ENCODE measurements at regions not wholly inside any gene's neighbourhood (a gene's known extent, or its start where the extent isn't known, plus 50 kb on each side); places are given as distances from the start of the nearest gene placed in this dataset.
"Not testable (repeated sequence)": the region's sequence is repeated elsewhere in the genome, so short reads cannot be mapped to it uniquely, and the experiment has no call there.

DNA sequence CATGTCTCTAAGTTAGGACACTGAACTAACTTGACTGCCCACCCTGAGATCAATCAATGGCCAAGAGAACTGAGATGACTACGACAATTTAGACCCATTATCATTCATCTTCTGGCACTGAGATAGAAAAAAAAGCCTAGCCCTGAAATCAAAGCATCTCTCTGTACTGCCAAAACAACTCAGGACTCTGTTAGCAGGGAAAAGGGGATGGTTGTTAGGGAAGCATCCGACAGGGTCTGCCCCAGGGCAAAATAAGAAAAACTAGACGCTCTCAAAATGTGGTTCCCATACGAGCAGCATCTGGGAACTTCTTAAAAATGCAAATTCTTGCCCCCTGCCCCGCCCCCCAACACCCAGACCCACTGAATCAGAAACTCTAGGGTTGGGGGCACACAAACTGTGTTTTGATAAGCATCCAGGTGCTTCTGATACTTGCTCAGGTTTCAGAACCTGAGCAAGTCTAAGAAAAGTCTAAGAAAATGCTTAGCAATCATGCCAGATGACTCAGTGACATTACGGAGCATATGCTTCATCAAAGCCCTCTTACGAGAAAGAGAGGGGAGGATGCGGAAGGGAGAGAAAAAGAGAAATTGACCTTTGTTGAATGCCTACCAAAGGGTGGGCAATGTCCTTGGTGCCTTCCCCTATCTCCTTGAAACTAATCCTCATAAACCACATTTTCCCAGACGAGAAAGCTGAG, 172.8 kb upstream of the HES1 start:
- Mint-ChIP-seq H3K27me3 (peaks cover 12% of the 10 kb centered on the region), H3K36me3 (ENCODE audit: insufficient read depth) (no peaks in the 10 kb centered on the region), H3K27ac (no peak overlapping the region), H3K4me1 (ENCODE audit: low read depth) (no peaks in the 10 kb centered on the region), H3K9me3 (ENCODE audit: low read depth) (no peaks in the 10 kb centered on the region), H3K4me3 (ENCODE audit: low read depth) (no peak overlapping the region)
- DNase-seq (ENCODE audit: low spot score, unreplicated experiment): no peak
- TF ChIP-seq, protein P1, sequence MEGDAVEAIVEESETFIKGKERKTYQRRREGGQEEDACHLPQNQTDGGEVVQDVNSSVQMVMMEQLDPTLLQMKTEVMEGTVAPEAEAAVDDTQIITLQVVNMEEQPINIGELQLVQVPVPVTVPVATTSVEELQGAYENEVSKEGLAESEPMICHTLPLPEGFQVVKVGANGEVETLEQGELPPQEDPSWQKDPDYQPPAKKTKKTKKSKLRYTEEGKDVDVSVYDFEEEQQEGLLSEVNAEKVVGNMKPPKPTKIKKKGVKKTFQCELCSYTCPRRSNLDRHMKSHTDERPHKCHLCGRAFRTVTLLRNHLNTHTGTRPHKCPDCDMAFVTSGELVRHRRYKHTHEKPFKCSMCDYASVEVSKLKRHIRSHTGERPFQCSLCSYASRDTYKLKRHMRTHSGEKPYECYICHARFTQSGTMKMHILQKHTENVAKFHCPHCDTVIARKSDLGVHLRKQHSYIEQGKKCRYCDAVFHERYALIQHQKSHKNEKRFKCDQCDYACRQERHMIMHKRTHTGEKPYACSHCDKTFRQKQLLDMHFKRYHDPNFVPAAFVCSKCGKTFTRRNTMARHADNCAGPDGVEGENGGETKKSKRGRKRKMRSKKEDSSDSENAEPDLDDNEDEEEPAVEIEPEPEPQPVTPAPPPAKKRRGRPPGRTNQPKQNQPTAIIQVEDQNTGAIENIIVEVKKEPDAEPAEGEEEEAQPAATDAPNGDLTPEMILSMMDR (IDR thresholded peaks at IDR 0.05; ENCODE audit: unreplicated experiment): no peak

DNA sequence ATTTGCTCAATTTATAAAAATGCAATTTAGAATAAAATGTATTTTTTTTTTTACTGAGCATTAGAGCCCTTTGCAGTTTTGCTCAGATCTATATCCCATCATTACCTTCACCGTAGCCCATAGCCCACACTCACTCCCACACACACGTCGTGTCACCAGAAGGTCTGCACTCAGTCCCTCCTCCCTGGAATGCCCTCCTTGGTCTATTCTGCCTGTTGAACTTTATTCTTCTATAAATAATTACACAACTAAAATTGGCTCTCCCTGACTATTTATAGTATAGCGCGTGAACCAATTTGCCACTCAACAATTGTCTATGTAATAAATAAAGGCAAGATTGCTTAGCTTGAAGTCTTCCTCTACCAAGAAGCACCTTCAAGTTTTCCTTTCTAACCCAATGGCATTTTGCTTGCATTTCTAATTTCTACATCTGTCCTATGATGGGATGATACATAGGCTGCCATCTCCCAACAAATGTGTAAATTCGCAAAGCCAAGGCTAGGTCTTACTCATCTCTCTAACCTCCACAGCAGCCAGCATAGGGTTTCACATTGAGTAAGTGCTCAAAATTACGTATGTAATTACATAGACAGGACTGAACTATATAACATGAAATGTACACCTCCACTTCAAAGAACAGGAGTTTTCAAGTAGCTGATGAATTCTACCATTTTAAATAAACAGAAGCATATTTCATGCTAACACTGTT, 172.0 kb upstream of the HES1 start:
- H3K9me3 Mint-ChIP-seq (ENCODE audit: low read depth): no peaks in the 10 kb centered on the region
- peaks cover 12% of the 10 kb centered on the region for H3K27me3 Mint-ChIP-seq
- H3K4me1 Mint-ChIP-seq (ENCODE audit: low read depth): peaks cover 2% of the 10 kb centered on the region
- no peak overlapping the region for H3K4me3 Mint-ChIP-seq (ENCODE audit: low read depth)
- TF ChIP-seq, protein P1 (IDR thresholded peaks at IDR 0.05; ENCODE audit: unreplicated experiment): no peak
- H3K36me3 Mint-ChIP-seq (ENCODE audit: insufficient read depth): no peaks in the 10 kb centered on the region
- H3K27ac Mint-ChIP-seq: peak overlapping the region; percentile 42
- no peak for DNase-seq (ENCODE audit: low spot score, unreplicated experiment)

DNA sequence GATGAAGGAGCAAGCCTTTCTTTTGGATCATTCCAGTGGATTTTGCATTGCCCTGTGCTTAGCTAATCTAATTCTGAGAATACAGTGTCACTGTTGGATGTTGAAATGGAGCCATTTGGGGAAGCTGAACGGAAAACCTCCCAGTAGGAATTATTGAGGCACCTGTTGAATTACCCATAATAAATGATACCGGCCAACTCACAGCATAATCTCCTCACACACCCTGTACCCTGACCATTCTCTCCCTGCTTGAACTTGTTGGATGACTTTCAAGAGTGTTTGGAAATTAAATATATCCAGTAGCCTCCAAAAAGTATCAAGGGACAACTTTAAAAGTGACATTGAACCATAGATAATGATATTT, 171.4 kb upstream of the HES1 start:
- Mint-ChIP-seq H3K4me1 (ENCODE audit: low read depth) (peaks cover 3% of the 10 kb centered on the region), H3K27me3 (peaks cover 12% of the 10 kb centered on the region), H3K4me3 (ENCODE audit: low read depth) (no peak overlapping the region), H3K36me3 (ENCODE audit: insufficient read depth) (no peaks in the 10 kb centered on the region), H3K9me3 (ENCODE audit: low read depth) (no peaks in the 10 kb centered on the region), H3K27ac (no peak overlapping the region)
- DNase-seq (ENCODE audit: low spot score, unreplicated experiment): no peak
- TF ChIP-seq, protein P1 (IDR thresholded peaks at IDR 0.05; ENCODE audit: unreplicated experiment): no peak

DNA sequence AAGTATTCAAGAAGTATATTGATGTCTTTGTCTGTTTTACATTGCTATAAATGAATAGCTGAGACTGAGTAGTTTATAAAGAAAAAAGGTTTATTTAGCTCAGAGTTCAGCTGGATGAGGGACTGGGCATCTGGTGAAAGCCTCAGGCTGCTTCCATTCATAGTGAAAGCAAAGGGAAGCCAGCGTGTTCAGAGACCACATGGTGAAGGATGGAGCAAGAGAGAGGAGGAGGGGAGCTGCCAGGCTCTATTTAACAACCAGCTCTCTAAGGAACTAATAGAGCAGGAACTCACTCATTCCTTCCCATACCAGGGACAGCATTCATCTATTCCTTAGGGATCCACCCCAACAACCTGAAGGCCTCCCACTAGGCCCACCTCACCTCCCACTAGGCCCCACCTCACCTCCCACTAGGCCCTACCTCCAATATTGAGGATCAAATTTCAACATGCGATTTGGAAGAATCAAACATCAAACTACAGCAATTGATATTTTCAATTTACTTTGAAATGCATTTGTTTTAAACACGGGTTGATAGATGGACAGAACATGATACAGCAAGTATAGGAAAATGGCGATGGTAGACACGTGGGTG, 167.5 kb upstream of the HES1 start:
- Mint-ChIP-seq H3K4me3 (ENCODE audit: low read depth) (no peak overlapping the region), H3K4me1 (ENCODE audit: low read depth) (peaks cover 26% of the 10 kb centered on the region), H3K36me3 (ENCODE audit: insufficient read depth) (no peaks in the 10 kb centered on the region), H3K27ac (no peak overlapping the region), H3K27me3 (peaks cover under 1% of the 10 kb centered on the region), H3K9me3 (ENCODE audit: low read depth) (no peaks in the 10 kb centered on the region)
- no peak for DNase-seq (ENCODE audit: low spot score, unreplicated experiment)
- TF ChIP-seq, protein P1 (IDR thresholded peaks at IDR 0.05; ENCODE audit: unreplicated experiment): no peak

DNA sequence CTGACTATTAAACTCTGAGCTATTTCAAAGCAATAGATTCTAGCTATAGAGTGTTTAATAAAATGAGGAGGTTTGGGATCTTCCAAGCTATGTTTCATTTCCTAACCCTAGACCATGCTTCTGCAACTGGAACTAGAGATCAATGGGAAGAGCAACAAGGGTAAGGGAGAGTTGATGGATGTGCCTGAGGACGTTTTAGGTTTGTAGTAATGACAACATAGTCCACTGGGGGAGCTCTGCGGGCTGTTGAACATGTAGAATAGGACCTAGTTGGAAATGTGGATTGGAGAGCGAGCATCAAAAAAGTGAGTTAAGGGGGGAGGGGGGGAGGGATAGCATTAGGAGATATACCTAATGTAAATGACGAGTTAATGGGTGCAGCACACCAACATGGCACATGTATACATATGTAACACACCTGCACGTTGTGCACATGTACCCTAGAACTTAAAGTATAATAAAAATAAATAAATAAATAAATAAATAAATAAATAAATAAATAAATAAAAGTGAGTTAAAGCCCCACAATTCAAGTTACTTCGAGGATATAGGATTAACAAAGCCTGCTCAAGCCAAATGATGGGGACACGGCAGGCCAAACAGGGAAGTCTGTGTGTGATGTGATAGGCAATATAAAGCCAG, 165.7 kb upstream of the HES1 start:
- Mint-ChIP-seq H3K27ac (peak overlapping the region; percentile 57), H3K4me1 (ENCODE audit: low read depth) (peaks cover 42% of the 10 kb centered on the region)
- H3K4me3 Mint-ChIP-seq (ENCODE audit: low read depth); H3K27me3 Mint-ChIP-seq; H3K9me3 Mint-ChIP-seq (ENCODE audit: low read depth); H3K36me3 Mint-ChIP-seq (ENCODE audit: insufficient read depth): not testable (repeated sequence)
- TF ChIP-seq, protein P1 (IDR thresholded peaks at IDR 0.05; ENCODE audit: unreplicated experiment): peak; percentile 56
- DNase-seq (ENCODE audit: low spot score, unreplicated experiment): peak; percentile 27
